HG02623 (cell line): ENCODE measurements at regions not wholly inside any gene's neighbourhood (a gene's known extent, or its start where the extent isn't known, plus 50 kb on each side); places are given as distances from the start of the nearest gene placed in this dataset.
"Not testable (repeated sequence)": the region's sequence is repeated elsewhere in the genome, so short reads cannot be mapped to it uniquely, and the experiment has no call there.

Source experiments
- ATAC-seq: cut with Tn5 transposase; IDR thresholded peaks from one replicate; pipeline ENCODE4 v1.9.1; 2021; ENCODE audit warnings: moderate library complexity; ENCODE audit not compliant: unreplicated experiment

DNA sequence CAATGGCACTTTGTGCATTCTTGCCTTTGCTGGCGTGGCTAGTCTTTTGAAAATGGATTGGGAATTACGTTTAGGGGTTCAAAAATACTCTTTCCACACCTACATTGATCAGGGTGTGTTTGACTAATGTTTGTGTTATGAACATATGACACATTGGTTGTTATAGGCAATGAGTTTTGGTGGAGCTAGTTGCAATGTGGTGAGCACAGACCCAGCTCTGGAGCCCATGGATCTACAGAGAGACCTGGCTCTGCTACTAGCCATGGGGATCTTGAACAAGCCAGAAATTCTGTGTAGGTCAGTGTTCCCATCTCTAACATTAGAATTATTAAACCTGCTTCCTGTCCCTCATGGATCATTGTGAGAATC is 222.4 kb upstream of the UBL3 start:
- ATAC-seq = no peak

DNA sequence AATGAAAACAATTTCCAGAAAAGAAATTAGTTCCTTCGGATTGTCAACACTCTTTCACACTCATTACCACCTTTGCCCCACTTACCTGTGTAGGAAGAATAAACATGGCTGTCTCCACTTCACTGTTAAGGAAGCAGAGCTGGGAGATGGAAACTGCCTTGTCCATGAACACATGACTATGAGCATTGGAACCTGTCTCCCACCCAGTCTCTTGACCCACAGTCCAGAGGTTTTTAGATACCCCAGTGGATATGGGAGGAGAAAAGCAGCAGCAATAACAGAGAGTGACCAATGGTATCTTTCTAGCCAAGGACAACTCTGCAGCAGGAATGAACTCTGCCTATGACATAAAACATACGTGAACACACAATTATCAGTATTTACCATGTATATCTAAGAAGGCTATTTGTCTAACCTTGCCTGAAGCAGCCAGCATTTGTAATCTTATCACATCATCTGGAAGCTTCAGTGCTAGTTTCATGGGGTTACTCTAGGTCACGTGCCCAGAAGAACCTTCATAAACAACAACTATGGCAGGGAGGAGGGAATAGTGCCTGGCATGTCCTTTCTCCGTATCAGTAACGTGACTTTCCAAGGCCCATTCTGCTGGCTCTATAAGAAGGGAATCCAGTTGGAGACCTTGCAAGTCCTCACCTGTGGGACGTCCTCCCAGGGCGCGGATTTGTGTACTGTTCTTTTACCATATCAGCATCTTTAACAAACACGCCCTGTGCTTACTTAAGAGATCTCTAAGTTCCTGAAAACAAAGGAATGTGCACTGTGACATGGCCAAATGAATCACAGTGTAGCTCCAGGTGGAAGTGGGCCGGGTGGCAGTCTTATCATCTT is 221.8 kb upstream of the UBL3 start:
- ATAC-seq = no peak

DNA sequence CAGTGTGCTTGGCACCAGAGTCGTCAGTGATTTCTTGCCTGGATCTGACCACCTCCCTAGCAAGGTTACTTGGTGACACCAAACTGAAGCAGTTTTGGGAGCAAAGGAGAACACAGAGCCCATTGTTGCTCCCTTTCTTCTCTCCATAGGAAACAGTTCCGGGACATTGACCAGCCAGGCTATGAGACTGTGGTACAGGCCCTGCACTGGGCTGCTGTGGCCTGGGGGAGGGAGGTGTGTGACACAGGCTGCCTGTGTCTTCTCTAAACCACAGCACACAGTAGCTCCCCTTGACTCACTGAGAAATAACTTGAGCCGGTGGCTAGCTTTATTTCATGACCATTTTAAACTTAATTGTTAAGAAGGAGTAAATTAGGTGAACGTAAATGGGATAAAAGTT is 214.8 kb upstream of the UBL3 start:
- ATAC-seq = no peak

DNA sequence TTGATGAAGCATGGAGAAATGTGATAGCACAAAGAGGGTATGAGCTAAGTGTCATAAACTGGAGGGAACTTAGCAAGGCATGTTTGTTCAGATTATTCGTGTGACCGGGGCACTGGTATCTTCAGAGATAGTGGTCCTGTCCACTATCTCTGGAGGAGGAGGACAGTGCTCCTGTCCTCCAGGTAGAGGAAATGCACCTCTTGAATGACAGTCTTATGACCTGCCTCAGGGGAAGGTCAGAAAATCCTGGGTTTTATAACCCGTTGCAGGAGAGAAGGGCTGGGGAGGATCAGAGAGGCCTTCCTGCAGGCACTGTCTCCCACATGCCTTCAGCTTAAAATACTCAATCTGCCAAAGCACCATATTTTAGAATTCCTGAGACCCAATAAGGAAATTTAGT is 213.5 kb upstream of the UBL3 start:
- no peak for ATAC-seq

DNA sequence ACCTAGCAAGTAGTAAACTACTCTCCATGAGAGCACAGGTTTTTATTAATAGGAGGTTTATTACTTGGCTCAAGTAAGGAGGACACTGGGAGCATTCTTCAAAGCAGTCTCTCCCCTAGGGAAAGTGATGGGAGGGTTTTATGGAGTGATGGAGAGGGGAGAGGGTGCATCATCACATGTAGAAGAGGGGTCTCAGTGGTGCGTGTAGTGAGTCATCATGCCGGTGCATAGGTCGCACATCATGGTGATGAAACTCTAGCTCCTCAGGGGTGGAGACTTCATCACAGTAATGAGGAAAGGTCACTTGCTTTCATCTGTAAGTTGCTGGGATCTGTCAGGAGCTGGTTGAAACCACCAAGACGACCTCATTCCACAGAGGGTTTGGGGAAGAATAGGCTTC is 210.8 kb upstream of the UBL3 start:
- no peak for ATAC-seq

DNA sequence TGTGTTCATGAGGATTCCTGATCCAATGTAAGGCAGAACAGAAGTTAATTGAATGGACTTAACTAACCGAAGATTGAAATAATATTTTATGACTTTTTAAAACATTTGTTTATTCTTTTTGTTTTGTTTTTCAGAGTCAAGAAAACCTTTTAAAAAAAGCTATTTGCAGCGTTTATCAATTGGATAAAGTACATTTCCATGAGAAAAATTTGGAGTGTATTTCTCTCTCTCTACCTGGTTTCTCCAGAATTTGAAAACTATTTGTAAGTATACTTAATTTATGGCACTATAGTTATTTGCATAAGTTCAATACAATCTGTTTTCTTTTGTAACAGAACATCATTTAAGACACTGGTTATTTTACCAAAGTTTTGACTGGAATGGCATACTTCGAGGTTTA is 208.0 kb upstream of the UBL3 start:
- ATAC-seq = no peak

DNA sequence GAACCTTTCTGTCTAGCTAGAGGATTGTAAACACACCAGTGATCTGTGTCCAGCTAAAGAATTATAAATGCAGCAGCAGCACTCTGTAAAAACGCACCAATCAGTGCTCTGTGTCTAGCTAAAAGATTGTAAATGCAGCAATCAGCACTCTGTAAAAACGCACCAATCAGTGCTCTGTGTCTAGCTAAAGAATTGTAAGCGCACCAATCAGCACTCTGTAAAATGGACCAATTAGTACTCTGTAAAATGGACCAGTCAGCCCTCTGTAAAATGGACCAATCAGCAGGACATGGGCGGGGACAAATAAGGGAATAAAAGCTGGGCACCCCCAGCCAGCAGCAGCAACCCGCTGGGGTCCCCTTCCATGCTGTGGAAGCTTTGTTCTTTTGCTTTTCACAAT is 204.1 kb upstream of the UBL3 start:
- ATAC-seq = not testable (repeated sequence)

DNA sequence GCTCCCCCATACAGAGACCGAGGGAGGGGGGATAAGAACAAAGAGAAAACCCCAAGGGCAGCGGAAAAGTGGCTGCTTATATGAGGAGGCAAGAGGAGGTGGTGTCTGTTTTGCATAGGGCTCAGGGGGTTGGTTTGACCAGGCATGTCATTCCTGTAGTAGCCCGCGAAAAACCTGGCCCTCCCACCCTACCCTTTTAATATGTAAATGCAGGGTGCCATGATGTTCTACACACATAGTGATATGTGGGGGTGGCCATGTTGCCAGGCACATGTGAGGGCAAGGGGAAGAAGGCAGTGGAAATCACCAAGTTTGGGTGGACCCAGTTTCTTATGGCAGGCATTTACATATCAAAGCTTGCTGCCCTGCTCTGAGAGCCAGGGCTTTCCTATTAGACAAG is 203.5 kb upstream of the UBL3 start:
- ATAC-seq = no peak

DNA sequence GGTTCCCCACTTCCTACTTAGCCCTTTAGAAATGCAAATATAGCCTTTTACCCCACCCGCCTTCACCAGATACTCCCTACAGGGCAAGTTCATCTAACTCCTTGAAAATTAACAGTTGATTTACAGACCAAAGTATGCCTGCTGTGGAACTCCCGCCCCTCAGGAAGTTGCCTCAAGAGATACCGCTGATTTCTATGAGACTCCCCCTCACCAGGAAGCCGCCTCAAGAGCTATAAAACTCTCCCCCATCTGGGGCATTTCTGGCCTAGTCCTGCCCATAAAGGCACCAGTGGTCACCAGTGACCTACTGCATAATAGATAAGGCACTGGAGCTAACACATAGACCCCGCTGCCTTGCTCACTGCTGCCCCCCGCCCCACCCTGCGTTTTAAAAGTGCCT is 201.7 kb upstream of the UBL3 start:
- no peak for ATAC-seq

DNA sequence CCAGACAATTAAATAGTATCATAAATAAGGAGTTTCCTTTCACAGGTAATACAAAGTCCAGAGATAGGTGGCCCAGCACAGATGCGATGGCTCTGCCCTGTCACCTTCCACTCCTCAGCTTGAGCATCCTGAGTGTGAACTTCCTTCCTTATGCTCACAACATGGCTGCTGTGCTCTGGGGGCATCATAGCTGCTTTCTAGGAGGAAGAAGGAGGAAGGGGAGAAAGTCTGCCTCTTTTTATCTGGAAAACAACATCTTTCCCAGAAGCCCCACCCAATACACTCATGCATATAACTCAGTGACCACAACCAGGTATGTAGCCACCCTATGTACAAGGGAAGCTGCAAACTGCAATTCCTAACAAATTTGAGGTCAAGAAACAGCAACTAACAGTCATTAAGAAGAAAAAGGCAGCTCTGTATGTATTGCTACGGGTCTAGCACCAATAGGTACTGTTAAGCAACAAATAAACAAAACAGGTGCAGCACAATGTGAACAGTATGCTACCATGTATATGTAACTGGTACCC is 201.2 kb upstream of the UBL3 start:
- ATAC-seq = no peak

DNA sequence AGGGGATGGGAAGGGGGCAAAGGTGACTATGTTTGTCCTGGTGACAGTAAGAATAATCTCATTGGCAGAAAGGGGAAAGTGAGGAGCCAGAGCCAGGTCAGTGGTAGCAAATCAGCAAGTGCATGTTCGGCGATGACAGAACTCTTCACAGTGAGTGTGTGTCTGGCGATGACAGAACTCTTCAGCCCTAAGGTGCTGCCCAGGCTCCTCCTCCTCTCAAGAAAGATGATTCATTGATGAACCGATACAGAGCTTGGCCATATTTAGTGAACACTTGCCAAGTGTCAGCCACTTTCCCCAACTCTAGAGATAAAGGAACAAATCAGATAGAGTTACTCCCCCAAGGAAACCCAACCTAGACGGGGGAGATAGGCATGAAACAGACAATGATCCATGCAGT is 199.3 kb upstream of the UBL3 start:
- ATAC-seq = no peak

DNA sequence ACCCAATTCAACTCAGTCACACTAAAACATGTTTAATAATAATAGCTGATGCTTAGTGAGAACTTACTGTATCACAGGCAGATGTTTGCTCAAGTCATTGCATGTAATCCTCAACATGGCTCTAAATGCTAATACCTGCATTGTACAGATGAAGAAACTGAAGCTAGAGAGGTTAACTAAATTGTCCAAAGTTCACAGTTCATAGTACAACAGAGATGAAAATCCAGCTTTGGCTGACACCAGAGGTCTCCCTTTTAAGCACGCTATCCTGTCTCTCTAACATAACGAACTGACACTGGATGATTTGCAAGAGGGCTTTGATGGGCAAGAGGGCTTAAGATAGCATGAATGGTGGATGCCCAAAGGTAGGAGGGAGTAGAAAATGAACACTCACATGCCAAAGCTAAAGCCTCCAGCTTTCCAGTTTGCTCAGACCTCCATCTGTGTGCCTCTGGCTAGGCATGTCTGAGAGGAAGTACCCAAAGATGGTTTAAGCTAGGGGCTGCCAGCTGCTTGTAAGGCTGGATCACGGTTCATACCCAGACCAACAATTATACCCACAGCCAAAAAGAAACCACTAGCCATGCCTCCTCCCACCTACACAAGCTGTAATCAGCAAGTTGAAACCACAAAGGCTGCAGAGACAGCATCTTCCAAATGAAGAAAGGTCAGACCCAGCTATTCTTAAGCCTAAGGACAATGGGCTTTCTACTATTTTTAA is 196.9 kb upstream of the UBL3 start:
- no peak for ATAC-seq

DNA sequence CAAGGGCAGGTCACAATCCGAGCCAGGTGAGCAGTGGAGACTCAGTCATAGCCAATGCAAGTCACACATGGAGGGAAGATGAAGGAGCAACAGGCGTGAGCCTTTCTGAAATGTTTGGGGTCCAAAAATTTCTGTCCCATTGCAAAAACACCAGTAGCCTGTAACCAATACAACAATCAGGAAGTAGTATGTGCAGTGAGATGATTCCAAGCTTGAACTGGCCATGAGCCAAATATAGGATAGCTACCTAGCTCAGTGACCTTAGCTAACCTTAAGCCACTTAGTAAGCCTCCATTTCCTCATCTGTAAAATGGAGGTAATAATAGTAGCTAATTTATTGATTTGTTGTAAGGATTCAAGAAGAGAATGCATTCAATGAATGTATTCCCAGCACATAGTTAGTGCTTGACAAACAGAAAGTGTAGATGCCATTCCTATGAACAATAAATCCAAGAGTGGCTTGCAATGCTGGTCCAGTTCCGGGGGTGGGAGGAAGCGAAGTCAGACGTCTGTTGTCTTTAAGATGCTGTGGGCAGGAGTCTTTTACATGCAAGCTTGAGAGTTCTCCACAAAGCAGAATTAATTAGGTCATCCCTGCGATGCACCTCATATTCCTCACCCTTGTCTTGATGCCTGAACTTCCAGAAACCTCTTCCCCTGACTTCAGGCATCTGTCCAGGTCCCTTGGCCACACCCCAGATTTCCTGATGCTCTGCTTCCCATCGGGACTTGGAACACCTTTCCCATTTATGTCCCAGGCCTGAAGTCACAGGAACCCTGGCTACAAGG is 195.7 kb upstream of the UBL3 start:
- ATAC-seq = no peak

DNA sequence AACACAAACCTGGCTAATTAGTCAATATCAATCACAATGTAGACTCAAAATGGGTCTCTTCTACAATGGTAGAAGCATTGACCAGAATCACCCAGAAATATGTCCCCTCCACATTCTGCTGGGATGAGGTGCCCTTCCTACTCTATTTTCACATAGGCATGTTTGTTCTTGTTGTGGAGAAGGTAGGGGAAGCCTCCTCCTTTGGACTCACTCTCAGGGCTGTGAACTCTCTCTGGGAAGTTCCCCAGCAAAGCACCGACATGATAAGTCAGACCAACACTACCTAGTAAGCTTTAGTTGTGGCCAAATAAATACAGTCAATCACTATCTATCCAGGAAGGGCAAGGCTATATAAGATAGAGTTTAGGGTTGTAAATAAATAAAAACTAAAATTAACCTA is 194.5 kb upstream of the UBL3 start:
- no peak for ATAC-seq

DNA sequence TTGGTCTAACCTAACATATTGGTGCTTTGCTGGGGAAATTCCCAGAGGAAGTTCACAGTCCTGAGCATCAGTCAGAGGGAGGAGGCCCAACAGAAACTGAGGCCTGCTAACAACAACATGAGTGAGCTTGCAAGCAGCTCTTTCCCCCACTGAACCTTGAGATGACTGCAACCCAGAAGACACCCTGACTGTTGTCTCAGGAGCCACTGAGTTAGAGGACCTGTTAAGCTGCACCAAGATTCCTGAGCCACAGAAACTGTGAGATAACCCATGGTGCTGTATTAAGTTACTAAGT is 193.2 kb upstream of the UBL3 start:
- ATAC-seq = no peak

DNA sequence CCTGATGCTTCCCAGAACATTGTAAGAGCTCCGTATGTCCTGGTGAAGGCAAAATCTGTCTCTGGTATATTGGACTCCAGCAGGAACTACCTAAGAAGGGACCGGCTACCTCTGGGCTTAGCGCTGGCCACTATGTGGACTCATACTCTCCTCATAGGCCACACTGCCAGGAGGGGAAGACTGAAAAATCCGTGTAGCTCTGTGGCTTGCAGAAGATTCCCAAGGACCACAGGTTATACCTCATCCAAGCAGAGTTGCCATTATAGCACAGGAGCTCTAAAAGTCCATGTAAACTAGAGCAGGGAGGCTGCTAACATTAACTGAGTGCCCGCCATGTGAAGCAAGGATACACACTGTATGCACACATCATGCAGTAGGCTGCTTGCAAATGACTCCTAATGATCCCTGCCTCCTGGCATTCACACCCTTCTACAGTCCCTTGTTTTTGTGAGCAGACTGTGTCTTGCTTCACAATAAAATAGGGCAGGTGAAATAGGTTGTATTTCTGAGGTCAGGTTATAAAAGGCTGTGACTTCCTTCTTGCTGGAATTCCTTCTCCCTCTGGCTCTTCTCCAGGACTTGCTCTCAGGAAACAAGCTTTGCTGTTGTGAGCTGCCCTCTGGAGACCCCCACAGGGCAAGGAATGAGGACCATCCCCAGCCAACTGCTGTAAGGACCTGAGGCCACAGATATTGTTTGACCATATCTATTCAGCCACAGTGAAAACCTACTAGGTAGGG is 192.6 kb upstream of the UBL3 start:
- no peak for ATAC-seq

DNA sequence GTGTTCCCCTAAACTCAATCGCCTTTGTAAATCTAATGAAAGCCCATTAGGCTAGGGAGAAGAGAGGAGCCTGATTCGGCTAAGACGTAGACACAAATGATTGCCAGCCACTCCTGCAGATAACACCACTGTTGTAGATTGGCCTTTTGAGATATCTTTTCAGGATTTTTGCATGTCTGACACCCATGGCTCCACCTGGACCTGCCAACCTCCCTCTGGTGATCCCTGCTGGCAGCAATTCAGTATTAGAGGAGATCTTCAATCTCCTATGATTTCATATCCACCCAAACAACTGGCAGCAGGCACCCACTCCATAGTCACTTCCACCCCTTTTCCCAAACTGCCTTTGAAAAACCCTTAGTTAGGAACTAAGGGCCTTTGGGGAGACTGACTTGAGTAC is 191.9 kb upstream of the UBL3 start:
- no peak for ATAC-seq

DNA sequence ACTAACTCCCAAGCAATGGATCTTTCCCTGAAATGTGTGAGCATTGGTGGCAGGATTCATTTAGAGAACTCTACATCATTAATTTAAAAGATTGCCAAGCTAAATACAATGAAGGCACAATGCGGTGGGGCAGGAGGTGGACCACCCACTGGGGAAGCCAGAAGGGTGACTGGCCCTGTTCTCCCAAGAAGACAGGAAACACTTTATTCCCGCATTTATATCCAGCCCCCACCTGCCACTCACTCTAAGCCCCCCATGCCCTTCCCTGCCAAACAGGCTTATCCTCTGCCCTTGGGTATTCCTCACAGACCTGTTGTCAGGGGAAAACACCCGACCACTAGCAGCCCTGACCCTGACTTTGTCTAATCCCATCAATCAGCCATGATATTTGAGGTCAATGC is 189.1 kb upstream of the UBL3 start:
- ATAC-seq = no peak

DNA sequence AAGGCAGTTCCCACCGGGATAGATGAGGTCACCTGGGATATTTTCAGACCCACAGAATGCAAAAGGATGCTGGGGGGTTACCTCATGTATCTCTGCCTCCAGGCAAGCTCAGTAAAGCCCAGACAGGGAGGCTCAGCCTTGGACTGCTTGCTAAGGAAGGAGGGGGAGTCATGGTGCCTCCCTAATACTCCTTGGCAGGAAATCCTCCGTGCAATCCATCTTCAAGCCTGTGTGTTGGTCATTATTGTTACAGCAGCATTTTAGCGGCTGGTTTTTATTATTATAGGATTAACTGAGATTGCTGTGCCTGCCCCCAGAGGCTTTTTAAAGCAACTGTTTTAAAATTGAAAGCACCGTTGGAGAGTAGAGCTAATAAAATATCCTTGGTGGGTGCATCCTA is 188.5 kb upstream of the UBL3 start:
- ATAC-seq = no peak

DNA sequence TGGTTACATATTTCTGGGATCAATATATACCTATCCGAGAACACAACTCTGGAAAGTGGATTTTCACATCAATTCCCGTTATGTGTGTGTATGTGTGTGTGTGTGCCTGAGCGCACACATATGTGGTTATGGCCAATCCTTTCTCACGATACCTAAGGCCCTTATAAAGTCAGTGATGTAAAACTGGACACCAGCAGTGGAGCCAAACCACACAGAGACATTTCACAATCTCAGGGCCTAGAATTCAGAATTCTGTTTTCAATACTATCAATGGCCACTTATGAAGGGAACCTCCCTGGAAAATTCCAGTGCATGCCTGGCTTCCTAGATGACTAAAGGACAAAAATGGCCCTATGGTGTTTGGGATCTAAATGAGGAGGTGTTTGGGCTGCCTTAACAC is 187.3 kb upstream of the UBL3 start:
- no peak for ATAC-seq

DNA sequence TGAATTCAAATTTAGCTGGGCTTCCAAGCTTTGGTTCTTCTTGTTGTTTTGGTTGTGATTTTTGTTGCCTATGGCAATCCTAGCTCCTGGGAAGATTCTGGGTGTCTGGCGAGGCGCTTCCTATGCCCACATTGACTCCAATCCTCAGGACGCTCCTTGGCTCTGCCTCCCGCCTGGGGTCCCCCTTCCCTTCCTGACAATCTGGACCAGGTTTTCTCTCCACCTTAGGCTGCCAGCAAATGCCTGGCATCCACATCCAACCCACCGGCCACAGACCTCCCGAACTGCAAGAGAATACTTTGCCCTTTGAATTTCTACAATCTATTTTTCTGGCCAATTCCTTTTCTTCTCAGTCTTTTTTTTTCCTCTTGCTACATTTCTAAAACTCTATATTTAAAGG is 186.9 kb upstream of the UBL3 start:
- no peak for ATAC-seq
